ENCODE measurements at regions not wholly inside any gene's neighbourhood (a gene's known extent, or its start where the extent isn't known, plus 50 kb on each side); places are given as distances from the start of the nearest gene placed in this dataset.
A peak's percentile ranks its signal among the peaks of the same experiment; 100 is the strongest.

- TF ChIP-seq CTCF (IDR thresholded peaks at IDR 0.05; ENCODE audit: partially characterized antibody, unreplicated experiment): no peak
- Mint-ChIP-seq H3K27ac (ENCODE audit: unreplicated experiment) (no peak overlapping the region), H3K4me3 (ENCODE audit: unreplicated experiment) (no peak overlapping the region), H3K27me3 (ENCODE audit: unreplicated experiment) (peaks cover 3% of the 10 kb centered on the region), H3K4me1 (ENCODE audit: low read depth, unreplicated experiment) (peaks cover 10% of the 10 kb centered on the region), H3K36me3 (ENCODE audit: unreplicated experiment) (no peaks in the 10 kb centered on the region), H3K9me3 (ENCODE audit: unreplicated experiment) (peaks cover 3% of the 10 kb centered on the region)
- no peak for DNase-seq
These were observed 73.8 kb upstream of the CD2AP start for GRCh38 chr6:47403801-47404200.

DNA sequence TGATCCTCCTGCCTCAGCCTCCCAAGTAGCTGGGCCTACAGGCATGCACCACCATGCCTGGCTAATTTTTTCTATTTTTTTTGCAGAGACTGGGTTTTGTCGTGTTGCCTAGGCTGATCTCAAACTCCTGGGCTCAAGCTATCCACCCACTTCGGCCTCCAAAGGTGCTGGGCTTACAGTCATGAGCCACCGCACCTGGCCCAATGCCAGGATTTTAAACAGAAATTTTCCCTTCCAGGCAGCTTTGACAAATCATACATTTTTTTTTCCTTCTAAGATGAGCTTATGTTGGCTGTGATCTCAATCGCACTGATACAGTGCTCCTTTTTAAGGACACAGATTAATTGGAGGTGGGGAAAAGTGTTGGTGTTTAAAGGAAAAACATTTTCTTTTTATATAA lies 73.2 kb upstream of the CD2AP start:
- no peak for DNase-seq
- H3K27me3 Mint-ChIP-seq (ENCODE audit: unreplicated experiment): peaks cover 3% of the 10 kb centered on the region
- peaks cover 3% of the 10 kb centered on the region for H3K9me3 Mint-ChIP-seq (ENCODE audit: unreplicated experiment)
- H3K4me3 Mint-ChIP-seq (ENCODE audit: unreplicated experiment): no peak overlapping the region
- H3K36me3 Mint-ChIP-seq (ENCODE audit: unreplicated experiment): no peaks in the 10 kb centered on the region
- peaks cover 10% of the 10 kb centered on the region for H3K4me1 Mint-ChIP-seq (ENCODE audit: low read depth, unreplicated experiment)
- H3K27ac Mint-ChIP-seq (ENCODE audit: unreplicated experiment): no peak overlapping the region
- no peak for TF ChIP-seq CTCF (IDR thresholded peaks at IDR 0.05; ENCODE audit: partially characterized antibody, unreplicated experiment)

- no peak overlapping the region for H3K27ac Mint-ChIP-seq (ENCODE audit: unreplicated experiment)
- no peak for TF ChIP-seq CTCF (IDR thresholded peaks at IDR 0.05; ENCODE audit: partially characterized antibody, unreplicated experiment)
- no peak overlapping the region for H3K4me3 Mint-ChIP-seq (ENCODE audit: unreplicated experiment)
- peaks cover 10% of the 10 kb centered on the region for H3K4me1 Mint-ChIP-seq (ENCODE audit: low read depth, unreplicated experiment)
- peaks cover 3% of the 10 kb centered on the region for H3K9me3 Mint-ChIP-seq (ENCODE audit: unreplicated experiment)
- H3K27me3 Mint-ChIP-seq (ENCODE audit: unreplicated experiment): peaks cover 3% of the 10 kb centered on the region
- no peaks in the 10 kb centered on the region for H3K36me3 Mint-ChIP-seq (ENCODE audit: unreplicated experiment)
- no peak for DNase-seq
These were observed 72.3 kb upstream of the CD2AP start for GRCh38 chr6:47405273-47405672.

- Mint-ChIP-seq H3K27me3 (ENCODE audit: unreplicated experiment) (no peaks in the 10 kb centered on the region), H3K27ac (ENCODE audit: unreplicated experiment) (no peak overlapping the region), H3K36me3 (ENCODE audit: unreplicated experiment) (no peaks in the 10 kb centered on the region), H3K9me3 (ENCODE audit: unreplicated experiment) (peaks cover 1% of the 10 kb centered on the region), H3K4me3 (ENCODE audit: unreplicated experiment) (no peak overlapping the region), H3K4me1 (ENCODE audit: low read depth, unreplicated experiment) (no peaks in the 10 kb centered on the region)
- no peak for DNase-seq
- no peak for TF ChIP-seq CTCF (IDR thresholded peaks at IDR 0.05; ENCODE audit: partially characterized antibody, unreplicated experiment)
These were observed 70.0 kb upstream of the CD2AP start for GRCh38 chr6:47407300-47408281.

GRCh38 chr6:47413752-47414422 lies 63.7 kb upstream of the CD2AP start:
- Mint-ChIP-seq H3K4me3 (ENCODE audit: unreplicated experiment) (no peak overlapping the region), H3K27ac (ENCODE audit: unreplicated experiment) (no peak overlapping the region)
- TF ChIP-seq CTCF (IDR thresholded peaks at IDR 0.05; ENCODE audit: partially characterized antibody, unreplicated experiment): peak; percentile 83

More at GRCh38 chr6:47413752-47414422, 63.7 kb upstream of the CD2AP start:
- Mint-ChIP-seq H3K36me3 (ENCODE audit: unreplicated experiment) (no peaks in the 10 kb centered on the region), H3K4me1 (ENCODE audit: low read depth, unreplicated experiment) (no peaks in the 10 kb centered on the region), H3K27me3 (ENCODE audit: unreplicated experiment) (no peaks in the 10 kb centered on the region), H3K9me3 (ENCODE audit: unreplicated experiment) (no peaks in the 10 kb centered on the region)
- DNase-seq: no peak
